ENCODE measurements at regions not wholly inside any gene's neighbourhood (a gene's known extent, or its start where the extent isn't known, plus 50 kb on each side); places are given as distances from the start of the nearest gene placed in this dataset.

DNA sequence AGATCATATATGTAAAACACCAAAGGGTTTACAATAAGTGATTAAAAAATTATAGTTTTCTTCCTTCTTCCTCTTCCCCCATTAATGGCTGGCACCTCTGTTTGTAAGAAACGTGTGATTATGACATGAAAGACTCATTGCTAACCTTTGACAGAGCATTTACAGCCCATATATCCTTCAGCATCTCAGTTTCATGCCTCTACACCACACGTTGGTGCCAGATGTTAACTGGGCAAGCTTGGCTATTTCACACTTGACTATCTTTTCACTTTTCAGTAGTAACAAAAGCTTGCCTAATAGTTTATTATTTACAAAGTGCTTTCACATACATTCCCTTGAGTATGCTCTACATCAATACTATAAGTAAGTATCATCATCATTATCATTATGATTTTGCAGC is 65.3 kb upstream of the C1QTNF7 start:
- H3K4me1 ChIP-seq: no peaks in the 10 kb centered on the region
- ATAC-seq: no peak
- no peaks in the 10 kb centered on the region for H3K9me3 ChIP-seq
- TF ChIP-seq, protein P1, sequence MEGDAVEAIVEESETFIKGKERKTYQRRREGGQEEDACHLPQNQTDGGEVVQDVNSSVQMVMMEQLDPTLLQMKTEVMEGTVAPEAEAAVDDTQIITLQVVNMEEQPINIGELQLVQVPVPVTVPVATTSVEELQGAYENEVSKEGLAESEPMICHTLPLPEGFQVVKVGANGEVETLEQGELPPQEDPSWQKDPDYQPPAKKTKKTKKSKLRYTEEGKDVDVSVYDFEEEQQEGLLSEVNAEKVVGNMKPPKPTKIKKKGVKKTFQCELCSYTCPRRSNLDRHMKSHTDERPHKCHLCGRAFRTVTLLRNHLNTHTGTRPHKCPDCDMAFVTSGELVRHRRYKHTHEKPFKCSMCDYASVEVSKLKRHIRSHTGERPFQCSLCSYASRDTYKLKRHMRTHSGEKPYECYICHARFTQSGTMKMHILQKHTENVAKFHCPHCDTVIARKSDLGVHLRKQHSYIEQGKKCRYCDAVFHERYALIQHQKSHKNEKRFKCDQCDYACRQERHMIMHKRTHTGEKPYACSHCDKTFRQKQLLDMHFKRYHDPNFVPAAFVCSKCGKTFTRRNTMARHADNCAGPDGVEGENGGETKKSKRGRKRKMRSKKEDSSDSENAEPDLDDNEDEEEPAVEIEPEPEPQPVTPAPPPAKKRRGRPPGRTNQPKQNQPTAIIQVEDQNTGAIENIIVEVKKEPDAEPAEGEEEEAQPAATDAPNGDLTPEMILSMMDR (IDR thresholded peaks at IDR 0.05): no peak
- H3K27ac ChIP-seq: no peak overlapping the region
- no peak for DNase-seq
- intact Hi-C loops (cut with DNase I): no loop called here
- H3K36me3 ChIP-seq: no peaks in the 10 kb centered on the region
- H3K4me3 ChIP-seq: no peak overlapping the region
- H3K27me3 ChIP-seq (ENCODE audit: low read depth): no peaks in the 10 kb centered on the region

DNA sequence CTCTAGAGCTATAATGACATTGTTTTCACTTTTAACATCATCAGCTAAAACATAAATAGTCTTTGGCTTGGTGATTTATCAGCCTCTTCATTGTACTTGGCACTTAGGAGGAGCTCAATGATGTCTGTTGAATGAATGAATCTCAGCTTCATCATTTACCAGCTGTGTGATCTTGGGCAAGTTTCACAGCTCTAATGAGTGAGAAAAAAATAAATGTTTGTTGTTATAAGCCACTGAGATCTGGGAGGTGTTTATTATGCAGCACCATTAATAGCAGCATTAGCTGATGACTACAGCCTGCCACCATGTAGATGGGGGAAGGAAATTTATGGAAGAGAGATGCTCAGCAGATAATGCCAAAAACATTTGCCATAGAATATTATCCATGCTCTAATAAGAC is 63.6 kb upstream of the C1QTNF7 start:
- Histone ChIP-seq H3K27me3 (ENCODE audit: low read depth) (no peaks in the 10 kb centered on the region), H3K9me3 (no peaks in the 10 kb centered on the region), H3K4me1 (no peaks in the 10 kb centered on the region), H3K4me3 (no peak overlapping the region), H3K27ac (no peak overlapping the region), H3K36me3 (no peaks in the 10 kb centered on the region)
- ATAC-seq: no peak
- TF ChIP-seq, protein P1 (IDR thresholded peaks at IDR 0.05): no peak
- DNase-seq: no peak
- intact Hi-C loops (cut with DNase I): no loop called here

DNA sequence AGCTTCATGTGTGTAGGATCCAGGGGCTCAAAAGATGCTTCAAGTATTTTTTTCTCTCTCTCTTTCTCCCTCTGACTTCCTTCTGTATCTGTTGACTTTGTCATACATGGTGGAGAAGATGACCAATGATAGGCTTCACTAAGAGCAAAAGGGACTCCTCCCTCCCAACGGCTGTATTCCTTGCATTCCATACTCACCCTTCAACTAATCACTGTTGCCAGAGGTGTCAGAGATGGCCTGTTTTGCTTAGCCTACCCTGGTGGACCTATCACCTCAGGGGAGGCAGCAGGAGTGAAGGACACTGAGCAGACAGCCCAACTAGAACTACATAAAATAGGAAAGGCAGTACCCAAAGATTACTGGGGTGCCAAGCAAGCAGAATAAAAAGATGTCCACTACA is 62.2 kb upstream of the C1QTNF7 start:
- H3K9me3 ChIP-seq: no peaks in the 10 kb centered on the region
- no peak overlapping the region for H3K27ac ChIP-seq
- no peak overlapping the region for H3K4me3 ChIP-seq
- no peaks in the 10 kb centered on the region for H3K27me3 ChIP-seq (ENCODE audit: low read depth)
- no peaks in the 10 kb centered on the region for H3K4me1 ChIP-seq
- no peaks in the 10 kb centered on the region for H3K36me3 ChIP-seq
- TF ChIP-seq, protein P1 (IDR thresholded peaks at IDR 0.05): no peak
- no peak for ATAC-seq
- DNase-seq: no peak
- intact Hi-C loops (cut with DNase I): no loop called here

DNA sequence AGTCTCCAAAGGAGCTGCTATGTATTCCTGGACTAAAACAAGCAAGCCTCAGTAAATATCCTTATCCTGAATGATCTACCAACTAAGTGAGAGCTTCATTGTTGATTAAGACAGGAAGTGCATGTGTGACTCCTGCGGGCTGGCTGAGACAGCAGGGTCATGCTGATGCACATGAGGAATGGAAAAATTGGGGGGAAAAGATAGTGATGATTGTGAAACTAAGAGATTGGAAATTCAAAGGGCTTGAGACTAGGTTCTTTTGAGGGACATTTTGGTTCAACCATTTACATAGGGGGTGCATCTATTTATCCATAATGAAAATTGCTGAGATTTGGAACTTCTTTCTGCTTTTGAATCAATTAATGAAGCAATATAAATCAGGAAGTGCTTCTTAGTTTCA is 61.1 kb upstream of the C1QTNF7 start:
- Histone ChIP-seq H3K9me3 (no peaks in the 10 kb centered on the region), H3K27me3 (ENCODE audit: low read depth) (no peaks in the 10 kb centered on the region), H3K36me3 (no peaks in the 10 kb centered on the region), H3K4me3 (no peak overlapping the region), H3K27ac (no peak overlapping the region), H3K4me1 (no peaks in the 10 kb centered on the region)
- DNase-seq (no peak), ATAC-seq (no peak)
- TF ChIP-seq, protein P1 (IDR thresholded peaks at IDR 0.05): no peak
- intact Hi-C loops (cut with DNase I): no loop called here

DNA sequence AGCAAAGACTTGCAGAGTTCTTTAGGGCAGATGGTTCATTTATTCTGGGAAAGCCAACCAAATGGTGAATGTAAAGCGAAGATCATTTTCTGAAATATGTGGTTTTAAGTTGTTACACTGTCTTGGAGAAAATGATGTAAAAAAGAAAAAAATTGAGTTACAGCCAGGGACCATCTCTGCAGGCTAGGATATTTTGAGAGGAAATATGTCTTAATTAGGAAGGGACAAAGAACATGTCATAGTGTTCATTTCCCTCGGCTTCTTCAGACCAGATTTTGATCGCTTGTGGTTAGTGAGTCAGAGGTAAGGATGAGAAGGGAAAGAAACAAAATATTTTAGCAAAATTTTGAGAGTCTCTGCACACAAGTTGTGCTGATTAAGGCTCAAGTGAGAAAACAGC is 59.0 kb upstream of the C1QTNF7 start:
- intact Hi-C loops (cut with DNase I): no loop called here

More for the DNA sequence above, 59.0 kb upstream of the C1QTNF7 start:
- Histone ChIP-seq H3K4me1 (no peaks in the 10 kb centered on the region), H3K27me3 (ENCODE audit: low read depth) (no peaks in the 10 kb centered on the region), H3K4me3 (no peak overlapping the region), H3K27ac (no peak overlapping the region), H3K9me3 (no peaks in the 10 kb centered on the region), H3K36me3 (no peaks in the 10 kb centered on the region)
- TF ChIP-seq, protein P1 (IDR thresholded peaks at IDR 0.05): no peak
- ATAC-seq (no peak), DNase-seq (no peak)

Data from lower lobe of right lung (tissue), 2 donors.